SK-N-SH (cell line): ENCODE measurements at regions not wholly inside any gene's neighbourhood (a gene's known extent, or its start where the extent isn't known, plus 50 kb on each side); places are given as distances from the start of the nearest gene placed in this dataset.

Experiments
- CTCF ChIA-PET: fragments of 300-600, 350-600 bp; formaldehyde crosslinking; extraction: SDS; loops from one replicate; lab custom pipeline; 2021; lab: Yijun Ruan, JAX
- POLR2A ChIA-PET: fragments of 350-600 bp; sonication (Branson Sonifier 250); formaldehyde crosslinking; extraction: SDS; loops from one replicate; lab custom pipeline; 2020; ENCODE audit warnings: antibody characterized with exemption, inconsistent platforms; lab: Yijun Ruan, JAX
- DNase-seq: peaks from one replicate; pipeline ENCODE4 v3.0.0; 2012
- H2AFZ ChIP-seq: fragments of 200-600 bp; sonication (generic); 2 replicates; pipeline ENCODE4 v1.8.1; 2016; ENCODE audit warnings: antibody characterized with exemption, mild to moderate bottlenecking, low read depth
- H3F3A ChIP-seq: fragments of 200-600 bp; sonication (generic); replicated peaks from 2 replicates; pipeline ENCODE3; 2016; ENCODE audit warnings: antibody characterized with exemption, mild to moderate bottlenecking; ENCODE audit not compliant: insufficient read depth
- H3K27ac ChIP-seq, 2 experiments: fragments of 200-500 bp in 1 of 2; fragments of 200-600 bp in 1 of 2; sonication (Bioruptor generic) in 1 of 2; sonication (generic), shearing (Covaris generic) in 1 of 2; 2 replicates each; pipeline versions ENCODE4 v1.5.1 to v1.6.1; 2014 to 2016; ENCODE audit warnings: low read depth in 2 of 2, inconsistent platforms in 1 of 2, low read length in 1 of 2, mild to moderate bottlenecking in 1 of 2, mixed read lengths in 1 of 2
- H3K27me3 ChIP-seq: fragments of 200-600 bp; sonication (generic), shearing (Covaris generic); 2 replicates; pipeline ENCODE4 v1.6.1; 2016; ENCODE audit warnings: mixed run types; ENCODE audit not compliant: insufficient read depth
- H3K36me3 ChIP-seq, 2 experiments: fragments of 200-500 bp in 1 of 2; fragments of 200-600 bp in 1 of 2; sonication (Bioruptor generic) in 1 of 2; sonication (generic) in 1 of 2; replicated peaks in 1 of 2; 2 replicates each; pipeline versions ENCODE3 to v1.5.1; 2014 to 2016; ENCODE audit warnings: low read length in 1 of 2, mild to moderate bottlenecking in 1 of 2; ENCODE audit not compliant: insufficient read depth in 2 of 2, control insufficient read depth in 1 of 2
- H3K4me1 ChIP-seq, 2 experiments: fragments of 200-500 bp in 1 of 2; fragments of 200-600 bp in 1 of 2; sonication (Bioruptor generic) in 1 of 2; sonication (generic), shearing (Covaris generic) in 1 of 2; 2 replicates each; pipeline versions ENCODE4 v1.5.1 to v1.6.1; 2014 to 2016; ENCODE audit warnings: low read depth in 1 of 2, low read length in 1 of 2, mixed run types in 1 of 2; ENCODE audit not compliant: insufficient read depth in 2 of 2, control insufficient read depth in 1 of 2
- H3K4me2 ChIP-seq: fragments of 200-600 bp; sonication (generic), shearing (Covaris generic); 2 replicates; pipeline ENCODE4 v1.6.1; 2017; ENCODE audit warnings: mixed run types
- H3K4me3 ChIP-seq, 2 experiments: fragments of 200-500 bp in 1 of 2; fragments of 200-600 bp in 1 of 2; sonication (Bioruptor generic) in 1 of 2; sonication (generic), shearing (Covaris generic) in 1 of 2; 2 replicates each; pipeline versions ENCODE4 v1.5.1 to v1.8.1; 2014 to 2016; ENCODE audit warnings: low read depth in 2 of 2, inconsistent platforms in 1 of 2, low read length in 1 of 2, mild to moderate bottlenecking in 1 of 2, mixed read lengths in 1 of 2, moderate library complexity in 1 of 2
- H3K79me2 ChIP-seq: fragments of 200-600 bp; sonication (generic); 2 replicates; pipeline ENCODE4 v1.8.1; 2017; ENCODE audit warnings: mild to moderate bottlenecking; ENCODE audit not compliant: insufficient read depth
- H3K9ac ChIP-seq: fragments of 200-600 bp; sonication (generic); 2 replicates; pipeline ENCODE4 v1.6.1; 2017; ENCODE audit warnings: mixed run types
- H3K9me2 ChIP-seq: fragments of 200-600 bp; sonication (generic); 2 replicates; pipeline ENCODE4 v1.6.1; 2017; ENCODE audit warnings: mixed run types
- H3K9me3 ChIP-seq: fragments of 200-600 bp; sonication (generic); 2 replicates; pipeline ENCODE4 v1.6.1; 2017; ENCODE audit warnings: mixed run types, mild to moderate bottlenecking, moderate library complexity
- H4K20me1 ChIP-seq: fragments of 200-600 bp; sonication (generic); 2 replicates; pipeline ENCODE4 v1.6.1; 2017; ENCODE audit warnings: mild to moderate bottlenecking, mixed run types; ENCODE audit not compliant: insufficient read depth
- CTCF ChIP-seq: fragments of 200-600 bp; sonication (generic); IDR thresholded peaks from 2 replicates; pipeline ENCODE4 v1.6.1; 2017; ENCODE audit warnings: antibody characterized with exemption, mild to moderate bottlenecking, moderate library complexity
- ELF1 ChIP-seq: IDR thresholded peaks from 2 replicates; pipeline ENCODE4 v1.4.0; 2012
- EP300 ChIP-seq, 2 experiments: IDR thresholded peaks; 2 replicates each; pipeline versions ENCODE4 v1.4.0 to v1.6.1; 2012; ENCODE audit warnings: borderline replicate concordance in 1 of 2, low read depth in 1 of 2, low read length in 1 of 2
- FOXM1 ChIP-seq: IDR thresholded peaks from 2 replicates; pipeline ENCODE4 v1.4.0; 2012; ENCODE audit warnings: low read depth, mild to moderate bottlenecking
- GABPA ChIP-seq: IDR thresholded peaks from 2 replicates; pipeline ENCODE4 v1.4.0; 2012; ENCODE audit warnings: low read depth, mild to moderate bottlenecking
- IRF3 ChIP-seq: fragments of 150-350 bp; IDR thresholded peaks from 2 replicates; pipeline ENCODE4 v1.6.1; 2016; ENCODE audit warnings: mild to moderate bottlenecking, low read depth, low read length
- MEF2A ChIP-seq: IDR thresholded peaks from 2 replicates; pipeline ENCODE4 v1.4.0; 2012; ENCODE audit warnings: low read depth, borderline replicate concordance
- NRF1 ChIP-seq: IDR thresholded peaks from 2 replicates; pipeline ENCODE4 v1.6.1; 2012; ENCODE audit warnings: low read depth, mild to moderate bottlenecking, low read length
- POLR2AphosphoS5 ChIP-seq: IDR thresholded peaks from 2 replicates; pipeline ENCODE4 v1.6.1; 2012; ENCODE audit warnings: low read depth, low read length
- RAD21 ChIP-seq: IDR thresholded peaks from 2 replicates; pipeline ENCODE4 v1.6.1; 2012; ENCODE audit warnings: mild to moderate bottlenecking, low read length
- RCOR1 ChIP-seq: fragments of 150-350 bp; IDR thresholded peaks from 2 replicates; pipeline ENCODE4 v1.6.1; 2017; ENCODE audit warnings: antibody characterized with exemption, low read length
- REST ChIP-seq: IDR thresholded peaks from 2 replicates; pipeline ENCODE4 v1.6.1; 2012; ENCODE audit warnings: mild to moderate bottlenecking, low read depth, low read length, moderate library complexity
- RXRA ChIP-seq: IDR thresholded peaks from 2 replicates; pipeline ENCODE4 v1.4.0; 2012; ENCODE audit warnings: low read depth, mild to moderate bottlenecking, borderline replicate concordance
- TCF12 ChIP-seq: IDR thresholded peaks from 2 replicates; pipeline ENCODE4 v1.4.0; 2012
- TEAD4 ChIP-seq: IDR thresholded peaks from 2 replicates; pipeline ENCODE4 v1.4.0; 2012; ENCODE audit warnings: mild to moderate bottlenecking, borderline replicate concordance; ENCODE audit not compliant: insufficient read depth
- USF1 ChIP-seq: IDR thresholded peaks from 2 replicates; pipeline ENCODE4 v1.4.0; 2012; ENCODE audit warnings: low read depth, borderline replicate concordance
- USF2 ChIP-seq: fragments of 150-350 bp; IDR thresholded peaks from 2 replicates; pipeline ENCODE4 v1.6.1; 2017; ENCODE audit warnings: antibody characterized with exemption, low read length, low read depth, borderline replicate concordance
- YY1 ChIP-seq: IDR thresholded peaks from 2 replicates; pipeline ENCODE4 v1.4.0; 2012; ENCODE audit warnings: low read depth, mild to moderate bottlenecking
- WGBS: methylation state at CpG from one replicate; pipeline ENCODE4 v1.1.6; 2017; ENCODE audit warnings: low lambda C conversion rate; 5-methylcytosine and 5-hydroxymethylcytosine counted together

- Histone ChIP-seq H3K27ac (no peak overlapping the region), H4K20me1 (no peaks in the 10 kb centered on the region), H3K36me3 (no peaks in the 10 kb centered on the region), H3K9me2 (no peaks in the 10 kb centered on the region), H3K79me2 (no peaks in the 10 kb centered on the region), H3K9me3 (no peaks in the 10 kb centered on the region), H3K4me2 (no peak overlapping the region), H3K4me3 (no peak overlapping the region), H3K9ac (no peak overlapping the region), H2AFZ (no peak overlapping the region), H3K27me3 (no peaks in the 10 kb centered on the region), H3F3A (no peaks in the 10 kb centered on the region), H3K4me1 (no peaks in the 10 kb centered on the region)
- CTCF ChIA-PET = no interaction called here
- TF ChIP-seq EP300 (IDR thresholded peaks at IDR 0.05; ENCODE audit: borderline replicate concordance in 1 of 2, low read depth in 1 of 2, low read length in 1 of 2) = no peak
- TF ChIP-seq ELF1 = no peak
- no peak for TF ChIP-seq TCF12
- no peak for TF ChIP-seq RCOR1
- no peak for TF ChIP-seq CTCF
- TF ChIP-seq FOXM1 = no peak
- TF ChIP-seq NRF1 = no peak
- TF ChIP-seq MEF2A = no peak
- TF ChIP-seq TEAD4 = no peak
- TF ChIP-seq REST = no peak
- TF ChIP-seq USF1 = no peak
- no peak for TF ChIP-seq POLR2AphosphoS5
- TF ChIP-seq USF2 = no peak
- no peak for TF ChIP-seq IRF3
- TF ChIP-seq RXRA = no peak
- no peak for TF ChIP-seq YY1
- TF ChIP-seq RAD21 = no peak
- TF ChIP-seq GABPA = no peak
- DNase-seq = no peak
- POLR2A ChIA-PET = no interaction called here
- 0% methylated on average over 4 of the region's 4 CpGs for WGBS
Observed at GRCh38 chr21:20511216-20511880, 486.9 kb upstream of the NCAM2 start.
